Panc1 (cell line): ENCODE measurements at regions not wholly inside any gene's neighbourhood (a gene's known extent, or its start where the extent isn't known, plus 50 kb on each side); places are given as distances from the start of the nearest gene placed in this dataset.

Experiments
- ATAC-seq: fragments of 200-7000 bp; cut with Tn5 transposase; 2 replicates; pipeline ENCODE4 v1.9.1; 2020; ENCODE audit warnings: mild to moderate bottlenecking, moderate library complexity
- BruUV-seq: library from RNA; stranded (reverse); fragments of 400-500 nt; replicated peaks from 2 replicates; lab custom pipeline; 2021; lab: Mats Ljungman, UMichigan
- CTCF ChIA-PET: fragments of 300-600 bp; sonication (Branson Sonifier 250); formaldehyde crosslinking; loops from one replicate; lab custom pipeline; 2022; ENCODE audit warnings: antibody characterized with exemption; lab: Charles Lee
- POLR2A ChIA-PET: fragments of 300-600 bp; sonication (Branson Sonifier 250); formaldehyde crosslinking; loops from one replicate; lab custom pipeline; 2022; ENCODE audit warnings: antibody characterized with exemption; lab: Charles Lee
- DNase-seq: peaks from one replicate; pipeline ENCODE4 v3.0.0-alpha.2; 2010; ENCODE audit warnings: low read depth, low spot score
- H3K27ac ChIP-seq: 2 replicates; pipeline ENCODE4 v1.5.1; 2011; ENCODE audit warnings: mild to moderate bottlenecking, low read length, inconsistent platforms
- H3K27me3 ChIP-seq: fragments of 200-500 bp; sonication (Bioruptor generic); 2 replicates; pipeline ENCODE4 v1.6.0; 2014; ENCODE audit warnings: low read length, inconsistent platforms; ENCODE audit not compliant: control insufficient read depth, insufficient read depth
- H3K36me3 ChIP-seq: fragments of 200-500 bp; sonication (Bioruptor generic); 2 replicates; pipeline ENCODE4 v1.5.1; 2014; ENCODE audit warnings: inconsistent platforms, mild to moderate bottlenecking, low read length, moderate library complexity; ENCODE audit not compliant: control insufficient read depth, insufficient read depth
- H3K4me1 ChIP-seq: 2 replicates; pipeline ENCODE4 v1.5.1; 2011; ENCODE audit warnings: inconsistent platforms, mild to moderate bottlenecking, low read length, moderate library complexity; ENCODE audit not compliant: control insufficient read depth, insufficient read depth
- H3K4me3 ChIP-seq, 2 experiments: 2 replicates each; pipeline ENCODE4 v1.5.1; 2011 to 2012; ENCODE audit warnings: low read depth in 2 of 2, low read length in 2 of 2, mild to moderate bottlenecking in 2 of 2, inconsistent platforms in 1 of 2, moderate library complexity in 1 of 2
- H3K9me3 ChIP-seq: fragments of 200-500 bp; sonication (Bioruptor generic); 2 replicates; pipeline ENCODE4 v1.5.1; 2014; ENCODE audit warnings: low read depth, mild to moderate bottlenecking, inconsistent platforms, low read length, moderate library complexity; ENCODE audit not compliant: control insufficient read depth, insufficient read depth
- POLR2AphosphoS5 ChIP-seq: IDR thresholded peaks from 2 replicates; pipeline ENCODE4 v1.6.1; 2012; ENCODE audit warnings: mild to moderate bottlenecking, low read depth, low read length, moderate library complexity
- SIN3A ChIP-seq: IDR thresholded peaks from 2 replicates; pipeline ENCODE4 v1.6.1; 2012; ENCODE audit warnings: low read depth, mild to moderate bottlenecking, low read length, moderate library complexity, borderline replicate concordance; ENCODE audit not compliant: insufficient read depth
- TCF7L2 ChIP-seq: IDR thresholded peaks from 2 replicates; pipeline ENCODE4 v1.6.1; 2011; ENCODE audit warnings: mild to moderate bottlenecking, low read depth, low read length, inconsistent platforms
- in situ Hi-C: cut with HindIII; loops from 2 replicates; pipeline ENCODE4 v1.10.0; 2016; ENCODE audit warnings: low sequenced_read_pairs, low pct_unique_long_range_greater_than_20kb
- intact Hi-C: fragments of 100-400 bp; cut with micrococcal nuclease; formaldehyde crosslinking; loops from one replicate; pipeline ENCODE4 v1.10.0; 2022; ENCODE audit not compliant: unreplicated experiment
- TF ChIP-seq, protein P1 (sequence below): fragments of 450-650 bp; IDR thresholded peaks from 2 replicates; pipeline ENCODE4 v1.5.1; 2017; ENCODE audit warnings: mild to moderate bottlenecking
- TF ChIP-seq, protein P2 (sequence below), 2 experiments: IDR thresholded peaks; 2 replicates each; pipeline ENCODE4 v1.6.1; 2011 to 2012; ENCODE audit warnings: low read depth in 2 of 2, control low read depth in 1 of 2, low read length in 1 of 2, mild to moderate bottlenecking in 1 of 2, moderate library complexity in 1 of 2; ENCODE audit not compliant: insufficient read depth in 1 of 2

DNA sequence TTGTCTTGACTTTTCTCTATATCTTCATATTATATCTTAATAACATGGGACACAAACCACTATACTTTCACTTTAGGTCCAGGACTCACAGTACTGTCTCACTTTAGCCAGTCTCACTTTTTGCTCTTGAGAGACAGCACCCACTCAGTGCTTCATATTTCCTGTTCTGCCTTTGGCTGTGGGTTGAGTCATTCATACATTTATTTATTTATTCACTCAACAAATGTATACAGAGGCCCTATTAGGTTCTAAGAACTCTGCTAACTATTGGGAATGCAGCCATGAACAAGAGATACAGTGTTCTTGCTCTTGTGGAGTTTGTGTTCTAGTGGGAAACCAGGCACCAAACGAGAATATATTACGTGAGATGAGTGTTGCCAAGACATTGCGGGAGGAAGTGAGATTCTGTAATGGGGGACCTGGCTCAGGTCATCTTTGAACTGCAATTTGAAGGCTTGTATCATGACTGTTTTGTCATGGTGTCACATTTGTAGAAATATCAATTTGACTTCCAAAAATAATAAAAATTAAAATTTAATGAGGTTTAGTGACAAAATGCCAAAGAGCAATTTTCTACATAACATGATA, 190.1 kb downstream of the SDHAF3 start:
- no peaks in the 10 kb centered on the region for H3K27me3 ChIP-seq
- no TSS peak for BruUV-seq
- no peaks in the 10 kb centered on the region for H3K36me3 ChIP-seq
- H3K9me3 ChIP-seq: no peaks in the 10 kb centered on the region
- CTCF ChIA-PET: no interaction called here
- no peak for ATAC-seq
- DNase-seq: no peak
- H3K4me1 ChIP-seq: no peaks in the 10 kb centered on the region
- intact Hi-C loops: no loop called here
- H3K27ac ChIP-seq: no peak overlapping the region
- H3K4me3 ChIP-seq: no peak overlapping the region
- no peak for TF ChIP-seq POLR2AphosphoS5
- TF ChIP-seq, protein P1, sequence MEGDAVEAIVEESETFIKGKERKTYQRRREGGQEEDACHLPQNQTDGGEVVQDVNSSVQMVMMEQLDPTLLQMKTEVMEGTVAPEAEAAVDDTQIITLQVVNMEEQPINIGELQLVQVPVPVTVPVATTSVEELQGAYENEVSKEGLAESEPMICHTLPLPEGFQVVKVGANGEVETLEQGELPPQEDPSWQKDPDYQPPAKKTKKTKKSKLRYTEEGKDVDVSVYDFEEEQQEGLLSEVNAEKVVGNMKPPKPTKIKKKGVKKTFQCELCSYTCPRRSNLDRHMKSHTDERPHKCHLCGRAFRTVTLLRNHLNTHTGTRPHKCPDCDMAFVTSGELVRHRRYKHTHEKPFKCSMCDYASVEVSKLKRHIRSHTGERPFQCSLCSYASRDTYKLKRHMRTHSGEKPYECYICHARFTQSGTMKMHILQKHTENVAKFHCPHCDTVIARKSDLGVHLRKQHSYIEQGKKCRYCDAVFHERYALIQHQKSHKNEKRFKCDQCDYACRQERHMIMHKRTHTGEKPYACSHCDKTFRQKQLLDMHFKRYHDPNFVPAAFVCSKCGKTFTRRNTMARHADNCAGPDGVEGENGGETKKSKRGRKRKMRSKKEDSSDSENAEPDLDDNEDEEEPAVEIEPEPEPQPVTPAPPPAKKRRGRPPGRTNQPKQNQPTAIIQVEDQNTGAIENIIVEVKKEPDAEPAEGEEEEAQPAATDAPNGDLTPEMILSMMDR: no peak
- TF ChIP-seq SIN3A: no peak
- no peak for TF ChIP-seq TCF7L2
- TF ChIP-seq, protein P2, sequence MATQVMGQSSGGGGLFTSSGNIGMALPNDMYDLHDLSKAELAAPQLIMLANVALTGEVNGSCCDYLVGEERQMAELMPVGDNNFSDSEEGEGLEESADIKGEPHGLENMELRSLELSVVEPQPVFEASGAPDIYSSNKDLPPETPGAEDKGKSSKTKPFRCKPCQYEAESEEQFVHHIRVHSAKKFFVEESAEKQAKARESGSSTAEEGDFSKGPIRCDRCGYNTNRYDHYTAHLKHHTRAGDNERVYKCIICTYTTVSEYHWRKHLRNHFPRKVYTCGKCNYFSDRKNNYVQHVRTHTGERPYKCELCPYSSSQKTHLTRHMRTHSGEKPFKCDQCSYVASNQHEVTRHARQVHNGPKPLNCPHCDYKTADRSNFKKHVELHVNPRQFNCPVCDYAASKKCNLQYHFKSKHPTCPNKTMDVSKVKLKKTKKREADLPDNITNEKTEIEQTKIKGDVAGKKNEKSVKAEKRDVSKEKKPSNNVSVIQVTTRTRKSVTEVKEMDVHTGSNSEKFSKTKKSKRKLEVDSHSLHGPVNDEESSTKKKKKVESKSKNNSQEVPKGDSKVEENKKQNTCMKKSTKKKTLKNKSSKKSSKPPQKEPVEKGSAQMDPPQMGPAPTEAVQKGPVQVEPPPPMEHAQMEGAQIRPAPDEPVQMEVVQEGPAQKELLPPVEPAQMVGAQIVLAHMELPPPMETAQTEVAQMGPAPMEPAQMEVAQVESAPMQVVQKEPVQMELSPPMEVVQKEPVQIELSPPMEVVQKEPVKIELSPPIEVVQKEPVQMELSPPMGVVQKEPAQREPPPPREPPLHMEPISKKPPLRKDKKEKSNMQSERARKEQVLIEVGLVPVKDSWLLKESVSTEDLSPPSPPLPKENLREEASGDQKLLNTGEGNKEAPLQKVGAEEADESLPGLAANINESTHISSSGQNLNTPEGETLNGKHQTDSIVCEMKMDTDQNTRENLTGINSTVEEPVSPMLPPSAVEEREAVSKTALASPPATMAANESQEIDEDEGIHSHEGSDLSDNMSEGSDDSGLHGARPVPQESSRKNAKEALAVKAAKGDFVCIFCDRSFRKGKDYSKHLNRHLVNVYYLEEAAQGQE (IDR thresholded peaks at IDR 0.05; ENCODE audit: insufficient read depth in 1 of 2, low read depth in 2 of 2, low read length in 1 of 2): no peak
- in situ Hi-C loops: no loop called here
- POLR2A ChIA-PET: no interaction called here

DNA sequence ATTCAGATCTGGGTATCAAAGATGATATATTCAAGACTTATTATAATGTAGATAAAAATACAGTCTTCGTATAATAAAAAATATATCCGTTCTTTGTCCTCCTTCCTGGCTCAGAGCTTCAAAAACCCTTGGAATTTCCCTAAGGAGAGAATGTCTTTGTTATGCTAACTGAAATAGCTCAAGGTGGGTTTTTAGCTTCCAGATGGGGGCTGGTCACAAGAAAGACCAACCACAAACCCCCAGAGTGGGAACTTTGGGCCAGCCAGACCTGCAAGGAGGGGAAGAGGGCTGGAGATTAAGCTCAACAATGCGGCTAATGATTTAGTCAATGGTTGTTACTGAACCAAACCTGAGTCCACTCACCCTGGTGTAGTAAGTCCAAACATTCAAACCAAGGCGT, 196.4 kb downstream of the SDHAF3 start:
- CTCF ChIA-PET: interaction anchor here (0.6 kb wide), 1 partner anchor 13 kb away, joined by 5 read pairs; no protein-coding TSS in a partner anchor
- intact Hi-C loops: no loop called here
- POLR2A ChIA-PET: no interaction called here

More for the DNA sequence above, 196.4 kb downstream of the SDHAF3 start:
- no peaks in the 10 kb centered on the region for H3K9me3 ChIP-seq
- TF ChIP-seq TCF7L2 (no peak), SIN3A (no peak), POLR2AphosphoS5 (no peak)
- TF ChIP-seq, protein P1: no peak
- TF ChIP-seq, protein P2 (IDR thresholded peaks at IDR 0.05; ENCODE audit: insufficient read depth in 1 of 2, low read depth in 2 of 2, low read length in 1 of 2): no peak
- H3K27me3 ChIP-seq: no peaks in the 10 kb centered on the region
- no peaks in the 10 kb centered on the region for H3K4me1 ChIP-seq
- H3K4me3 ChIP-seq: no peak overlapping the region
- in situ Hi-C loops: no loop called here
- DNase-seq (no peak), ATAC-seq (no peak)
- H3K36me3 ChIP-seq: no peaks in the 10 kb centered on the region
- no peak overlapping the region for H3K27ac ChIP-seq
- no TSS peak for BruUV-seq
